GM19395 (cell line): ENCODE measurements at regions not wholly inside any gene's neighbourhood (a gene's known extent, or its start where the extent isn't known, plus 50 kb on each side); places are given as distances from the start of the nearest gene placed in this dataset.
A peak's percentile ranks its signal among the peaks of the same experiment; 100 is the strongest.

Experiments
- ATAC-seq: cut with Tn5 transposase; IDR thresholded peaks from one replicate; pipeline ENCODE4 v1.9.1; 2021; ENCODE audit warnings: mild to moderate bottlenecking, moderate library complexity; ENCODE audit not compliant: unreplicated experiment

GRCh38 chr2:19664646-19665045, 237.1 kb downstream of the TTC32 start:
- no peak for ATAC-seq

GRCh38 chr2:19659024-19659792, 242.6 kb downstream of the TTC32 start:
- no peak for ATAC-seq

- ATAC-seq = no peak
Measured at GRCh38 chr2:19656011-19656410, 245.8 kb downstream of the TTC32 start.

- no peak for ATAC-seq
Measured at GRCh38 chr2:19654310-19655090, 247.3 kb downstream of the TTC32 start.

- ATAC-seq = no peak
Measured at GRCh38 chr2:19653509-19653908, 248.3 kb downstream of the TTC32 start.

- no peak for ATAC-seq
Measured at GRCh38 chr2:19652811-19653210, 249.0 kb downstream of the TTC32 start.

GRCh38 chr2:19651466-19651865, 250.3 kb downstream of the TTC32 start:
- no peak for ATAC-seq

- no peak for ATAC-seq
Measured at GRCh38 chr2:19649785-19650380, 251.9 kb downstream of the TTC32 start.

GRCh38 chr2:19649142-19649541, 252.6 kb downstream of the TTC32 start:
- no peak for ATAC-seq

GRCh38 chr2:19648583-19648982, 253.2 kb downstream of the TTC32 start:
- no peak for ATAC-seq

- no peak for ATAC-seq
Measured at GRCh38 chr2:19646987-19647386, 254.8 kb downstream of the TTC32 start.

GRCh38 chr2:19644763-19645162, 257.0 kb downstream of the TTC32 start:
- ATAC-seq = no peak

GRCh38 chr2:19643117-19643518, 258.7 kb downstream of the TTC32 start:
- ATAC-seq = peak; percentile 90

- no peak for ATAC-seq
Measured at GRCh38 chr2:19642501-19642900, 259.3 kb downstream of the TTC32 start.

GRCh38 chr2:19635951-19636510, 265.8 kb downstream of the TTC32 start:
- ATAC-seq = no peak

GRCh38 chr2:19632403-19632991, 269.3 kb downstream of the TTC32 start:
- no peak for ATAC-seq

- ATAC-seq = no peak
Measured at GRCh38 chr2:19631871-19632270, 269.9 kb downstream of the TTC32 start.

GRCh38 chr2:19630921-19631320, 270.9 kb downstream of the TTC32 start:
- no peak for ATAC-seq

GRCh38 chr2:19627359-19627758, 268.9 kb upstream of the OSR1 start:
- no peak for ATAC-seq

GRCh38 chr2:19623488-19623887, 265.1 kb upstream of the OSR1 start:
- ATAC-seq = no peak

GRCh38 chr2:19617257-19617848, 258.9 kb upstream of the OSR1 start:
- no peak for ATAC-seq
